ENCODE measurements at regions not wholly inside any gene's neighbourhood (a gene's known extent, or its start where the extent isn't known, plus 50 kb on each side); places are given as distances from the start of the nearest gene placed in this dataset.

- TF ChIP-seq CEBPZ (IDR thresholded peaks at IDR 0.05; ENCODE audit: low read depth, low read length) (no peak), IKZF1 (conservative IDR thresholded peaks at IDR 0.05) (no peak)
These were observed 188.1 kb upstream of the VGLL2 start (continued) for GRCh38 chr6:117077300-117077699.

DNA sequence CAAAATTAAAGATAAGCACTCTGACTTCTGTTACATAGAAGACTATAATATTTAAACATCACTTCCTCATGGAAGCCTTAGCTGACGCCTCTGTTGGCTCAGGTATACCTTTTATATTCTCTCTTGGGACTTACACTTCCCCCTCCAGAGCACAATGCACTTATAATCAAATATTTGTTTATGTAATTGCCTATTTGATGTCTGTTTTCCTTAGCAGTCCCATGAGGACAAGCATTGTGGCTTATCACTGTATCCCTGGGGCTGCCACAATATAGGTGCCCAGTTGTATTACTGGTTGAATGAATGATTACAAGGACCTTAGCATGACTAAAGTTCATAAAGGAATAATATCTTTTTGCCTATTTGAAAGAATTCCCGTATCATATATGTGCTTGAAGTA lies 186.7 kb upstream of the VGLL2 start:
- SMC1A ChIA-PET (ENCODE audit: uncharacterized antibody, unreplicated experiment), result no interaction called here
- no peak overlapping the region for H3K9ac ChIP-seq (ENCODE audit: control insufficient read depth, insufficient read depth, low read length)
- TF ChIP-seq KLF5 (IDR thresholded peaks at IDR 0.05; ENCODE audit: partially characterized antibody) (no peak), EGR1 (IDR thresholded peaks at IDR 0.05; ENCODE audit: borderline replicate concordance in 1 of 2, low read depth in 2 of 2, low read length in 2 of 2) (no peak), RFX5 (IDR thresholded peaks at IDR 0.05; ENCODE audit: low read depth, low read length) (no peak), USF1 (IDR thresholded peaks at IDR 0.05; ENCODE audit: borderline replicate concordance, extremely low read length, insufficient read depth, low read depth, low read length) (no peak), YY1 (IDR thresholded peaks at IDR 0.05; ENCODE audit: low read depth, low read length) (no peak), SUZ12 (IDR thresholded peaks at IDR 0.05; ENCODE audit: unreplicated experiment) (no peak), TBL1XR1 (IDR thresholded peaks at IDR 0.05; ENCODE audit: low read depth, low read length) (no peak), FOXM1 (IDR thresholded peaks at IDR 0.05; ENCODE audit: low read depth, low read length) (no peak), TARDBP (IDR thresholded peaks at IDR 0.05; ENCODE audit: borderline replicate concordance) (no peak), ZBTB33 (IDR thresholded peaks at IDR 0.05) (no peak)
- TF ChIP-seq, protein P1, sequence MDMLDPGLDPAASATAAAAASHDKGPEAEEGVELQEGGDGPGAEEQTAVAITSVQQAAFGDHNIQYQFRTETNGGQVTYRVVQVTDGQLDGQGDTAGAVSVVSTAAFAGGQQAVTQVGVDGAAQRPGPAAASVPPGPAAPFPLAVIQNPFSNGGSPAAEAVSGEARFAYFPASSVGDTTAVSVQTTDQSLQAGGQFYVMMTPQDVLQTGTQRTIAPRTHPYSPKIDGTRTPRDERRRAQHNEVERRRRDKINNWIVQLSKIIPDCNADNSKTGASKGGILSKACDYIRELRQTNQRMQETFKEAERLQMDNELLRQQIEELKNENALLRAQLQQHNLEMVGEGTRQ (IDR thresholded peaks at IDR 0.05; ENCODE audit: borderline replicate concordance, low read depth, low read length), result no peak
- TF ChIP-seq, protein P2, sequence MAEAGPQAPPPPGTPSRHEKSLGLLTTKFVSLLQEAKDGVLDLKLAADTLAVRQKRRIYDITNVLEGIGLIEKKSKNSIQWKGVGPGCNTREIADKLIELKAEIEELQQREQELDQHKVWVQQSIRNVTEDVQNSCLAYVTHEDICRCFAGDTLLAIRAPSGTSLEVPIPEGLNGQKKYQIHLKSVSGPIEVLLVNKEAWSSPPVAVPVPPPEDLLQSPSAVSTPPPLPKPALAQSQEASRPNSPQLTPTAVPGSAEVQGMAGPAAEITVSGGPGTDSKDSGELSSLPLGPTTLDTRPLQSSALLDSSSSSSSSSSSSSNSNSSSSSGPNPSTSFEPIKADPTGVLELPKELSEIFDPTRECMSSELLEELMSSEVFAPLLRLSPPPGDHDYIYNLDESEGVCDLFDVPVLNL (IDR thresholded peaks at IDR 0.05; ENCODE audit: low read depth, low read length), result no peak

More for the DNA sequence above, 186.7 kb upstream of the VGLL2 start:
- FAIRE-seq, result no peak
- BruUV-seq (replicated peaks), result no TSS peak
- Histone ChIP-seq H3K4me2 (ENCODE audit: control insufficient read depth, insufficient read depth) (no peak overlapping the region), H3K36me3 (ENCODE audit: control insufficient read depth in 2 of 2, insufficient read depth in 2 of 2, low read length in 1 of 2) (no peaks in the 10 kb centered on the region), H3K9me3 (replicated peaks; ENCODE audit: control insufficient read depth, insufficient read depth, low read length) (no peaks in the 10 kb centered on the region), H3K4me3 (no peak overlapping the region), H2AFZ (ENCODE audit: control insufficient read depth, low read depth, low read length) (no peak overlapping the region), H4K20me1 (ENCODE audit: control insufficient read depth, insufficient read depth) (no peaks in the 10 kb centered on the region), H3K27me3 (replicated peaks in 1 of 2; ENCODE audit: control insufficient read depth in 2 of 2, insufficient read depth in 2 of 2, low read length in 1 of 2) (no peaks in the 10 kb centered on the region), H3K27ac (ENCODE audit: control insufficient read depth, insufficient read depth) (no peak overlapping the region), H3K79me2 (ENCODE audit: control insufficient read depth, insufficient read depth, low read length) (no peaks in the 10 kb centered on the region), H3K4me1 (ENCODE audit: control insufficient read depth, insufficient read depth, low read length) (no peaks in the 10 kb centered on the region)
- no peak for DNase-seq (ENCODE audit: low read depth, low spot score)
- no peak for ATAC-seq
- intact Hi-C loops (cut with micrococcal nuclease; ENCODE audit: unreplicated experiment), result no loop called here
- CTCF ChIA-PET, result no interaction called here
- RAD21 ChIA-PET (ENCODE audit: unreplicated experiment), result no interaction called here
- in situ Hi-C loops (cut with MboI), result no loop called here
- 0% methylated on average over 2 of the region's 2 CpGs for WGBS (ENCODE audit: insufficient coverage, insufficient replicate concordance, low lambda C conversion rate, missing lambda C conversion rate)
- POLR2A ChIA-PET, result no interaction called here
